CD4-positive, alpha-beta T cell treated with Interleukin-4 for 4 hours (primary cell): ENCODE measurements at regions not wholly inside any gene's neighbourhood (a gene's known extent, or its start where the extent isn't known, plus 50 kb on each side); places are given as distances from the start of the nearest gene placed in this dataset.

Source experiments
- DNase-seq: peaks from one replicate; pipeline ENCODE4 v3.0.0-alpha.2; 2020

- DNase-seq = no peak
Observed at GRCh38 chr6:145381941-145382340, 353.4 kb downstream of the EPM2A start.

- no peak for DNase-seq
Observed at GRCh38 chr6:145383428-145383827, 351.9 kb downstream of the EPM2A start.

- DNase-seq = no peak
Observed at GRCh38 chr6:145384503-145384902, 350.8 kb downstream of the EPM2A start.

- DNase-seq = no peak
Observed at GRCh38 chr6:145396499-145396898, 338.8 kb downstream of the EPM2A start.

- no peak for DNase-seq
Observed at GRCh38 chr6:145400508-145400907, 334.8 kb downstream of the EPM2A start.

GRCh38 chr6:145405006-145405551 is 330.2 kb downstream of the EPM2A start:
- no peak for DNase-seq

GRCh38 chr6:145406783-145407182 is 328.5 kb downstream of the EPM2A start:
- DNase-seq = no peak

- no peak for DNase-seq
Observed at GRCh38 chr6:145415616-145416015, 319.7 kb downstream of the EPM2A start.

- DNase-seq = no peak
Observed at GRCh38 chr6:145420599-145420998, 314.7 kb downstream of the EPM2A start.

GRCh38 chr6:145423936-145424335 is 311.4 kb downstream of the EPM2A start:
- DNase-seq = no peak

GRCh38 chr6:145427232-145427631 is 308.1 kb downstream of the EPM2A start:
- no peak for DNase-seq

- DNase-seq = no peak
Observed at GRCh38 chr6:145428706-145429105, 306.6 kb downstream of the EPM2A start.

GRCh38 chr6:145442110-145442509 is 293.2 kb downstream of the EPM2A start:
- no peak for DNase-seq

- no peak for DNase-seq
Observed at GRCh38 chr6:145445674-145446073, 289.6 kb downstream of the EPM2A start.

- no peak for DNase-seq
Observed at GRCh38 chr6:145451029-145451428, 284.3 kb downstream of the EPM2A start.

- no peak for DNase-seq
Observed at GRCh38 chr6:145453376-145453775, 281.9 kb downstream of the EPM2A start.

GRCh38 chr6:145454006-145454405 is 281.3 kb downstream of the EPM2A start:
- no peak for DNase-seq

- DNase-seq = no peak
Observed at GRCh38 chr6:145457556-145457955, 277.8 kb downstream of the EPM2A start.

- no peak for DNase-seq
Observed at GRCh38 chr6:145468534-145468933, 266.8 kb downstream of the EPM2A start.

- DNase-seq = no peak
Observed at GRCh38 chr6:145469021-145469420, 266.3 kb downstream of the EPM2A start.

- DNase-seq = no peak
Observed at GRCh38 chr6:145475794-145476396, 259.4 kb downstream of the EPM2A start.

- DNase-seq = no peak
Observed at GRCh38 chr6:145480024-145480423, 255.3 kb downstream of the EPM2A start.

- DNase-seq = no peak
Observed at GRCh38 chr6:145483191-145483996, 251.9 kb downstream of the EPM2A start.

- DNase-seq = no peak
Observed at GRCh38 chr6:145485288-145485687, 250.0 kb downstream of the EPM2A start.
